ENCODE measurements at regions not wholly inside any gene's neighbourhood (a gene's known extent, or its start where the extent isn't known, plus 50 kb on each side); places are given as distances from the start of the nearest gene placed in this dataset.

DNA sequence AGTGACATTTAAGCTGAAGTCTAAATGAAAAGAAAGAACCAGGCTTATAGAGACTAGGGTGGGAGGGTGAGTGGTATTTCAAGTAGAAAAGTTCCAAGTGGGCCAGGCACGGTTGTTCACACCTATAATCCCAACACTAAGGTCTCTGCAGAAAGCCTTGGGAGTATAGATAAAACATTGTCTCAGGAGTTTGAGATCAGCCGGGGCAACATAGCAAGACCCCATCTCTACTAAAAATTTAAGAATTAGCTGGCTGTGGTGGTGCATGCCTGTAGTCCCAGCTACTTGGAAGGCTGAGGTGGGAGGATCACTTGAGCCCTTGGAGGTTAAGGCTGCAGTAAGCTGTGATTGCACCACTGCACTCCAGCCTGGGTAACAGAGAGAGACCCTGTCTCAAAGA, 143.4 kb upstream of the PKDCC start:
- 88 to 95% methylated on average over 2 of the region's 2 CpGs for WGBS, 2 donors
- Histone ChIP-seq H3K27me3 (no peaks in the 10 kb centered on the region), H3K9me3 (no peaks in the 10 kb centered on the region), H3K27ac (no peak overlapping the region), H3K4me3 (no peak overlapping the region), H3K36me3 (no peaks in the 10 kb centered on the region), H3K4me1 (peaks cover 0 to 2% (median 0%) of the 10 kb centered on the region in 3 donors)
- ATAC-seq (no peak), FAIRE-seq (no peak), DNase-seq (no peak)
- intact Hi-C loops (cut with DNase I): no loop called here
- TF ChIP-seq, protein P1, sequence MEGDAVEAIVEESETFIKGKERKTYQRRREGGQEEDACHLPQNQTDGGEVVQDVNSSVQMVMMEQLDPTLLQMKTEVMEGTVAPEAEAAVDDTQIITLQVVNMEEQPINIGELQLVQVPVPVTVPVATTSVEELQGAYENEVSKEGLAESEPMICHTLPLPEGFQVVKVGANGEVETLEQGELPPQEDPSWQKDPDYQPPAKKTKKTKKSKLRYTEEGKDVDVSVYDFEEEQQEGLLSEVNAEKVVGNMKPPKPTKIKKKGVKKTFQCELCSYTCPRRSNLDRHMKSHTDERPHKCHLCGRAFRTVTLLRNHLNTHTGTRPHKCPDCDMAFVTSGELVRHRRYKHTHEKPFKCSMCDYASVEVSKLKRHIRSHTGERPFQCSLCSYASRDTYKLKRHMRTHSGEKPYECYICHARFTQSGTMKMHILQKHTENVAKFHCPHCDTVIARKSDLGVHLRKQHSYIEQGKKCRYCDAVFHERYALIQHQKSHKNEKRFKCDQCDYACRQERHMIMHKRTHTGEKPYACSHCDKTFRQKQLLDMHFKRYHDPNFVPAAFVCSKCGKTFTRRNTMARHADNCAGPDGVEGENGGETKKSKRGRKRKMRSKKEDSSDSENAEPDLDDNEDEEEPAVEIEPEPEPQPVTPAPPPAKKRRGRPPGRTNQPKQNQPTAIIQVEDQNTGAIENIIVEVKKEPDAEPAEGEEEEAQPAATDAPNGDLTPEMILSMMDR (IDR thresholded peaks at IDR 0.05): no peak

DNA sequence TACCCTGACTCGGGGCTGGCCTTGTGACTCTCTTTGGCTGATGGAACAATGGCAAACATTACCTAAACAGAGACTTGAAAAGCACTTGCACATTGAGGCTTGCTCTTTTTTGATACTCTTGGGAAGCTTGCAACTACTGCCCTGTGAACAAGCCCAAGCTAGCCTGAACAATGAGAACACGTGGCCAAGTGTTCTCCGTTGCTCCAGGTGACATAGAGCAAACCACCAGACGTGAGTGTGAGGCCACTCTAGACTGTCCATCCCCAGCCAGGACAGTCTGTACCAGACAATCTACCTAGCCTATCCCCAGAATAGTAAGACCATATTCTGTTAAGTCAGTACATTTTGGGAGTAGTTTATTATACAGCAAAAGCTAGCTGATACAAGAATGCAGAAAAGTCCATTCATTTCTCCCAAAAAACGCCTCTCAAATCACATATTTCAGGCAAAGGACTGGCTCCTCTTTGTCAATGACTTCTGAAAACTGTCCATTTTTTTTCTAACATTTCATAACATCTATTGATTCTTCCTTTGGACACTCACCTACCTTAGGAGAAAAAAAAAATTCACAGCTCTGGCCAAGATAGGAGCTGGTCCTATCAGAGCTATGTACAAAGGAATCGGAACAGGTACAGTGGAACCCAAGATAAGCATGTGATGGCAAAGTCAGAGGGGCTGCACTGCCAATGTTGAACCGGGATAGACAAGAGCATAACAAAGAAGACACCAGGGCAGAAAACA, 142.1 kb upstream of the PKDCC start:
- Histone ChIP-seq H3K4me1 (no peaks in the 10 kb centered on the region), H3K27ac (no peak overlapping the region), H3K36me3 (no peaks in the 10 kb centered on the region), H3K9me3 (no peaks in the 10 kb centered on the region), H3K27me3 (no peaks in the 10 kb centered on the region), H3K4me3 (no peak overlapping the region)
- ATAC-seq (no peak), FAIRE-seq (no peak), DNase-seq (no peak)
- 52 to 62% methylated on average over 7 of the region's 7 CpGs for WGBS, 2 donors
- TF ChIP-seq, protein P1 (IDR thresholded peaks at IDR 0.05): no peak
- intact Hi-C loops (cut with DNase I): no loop called here

DNA sequence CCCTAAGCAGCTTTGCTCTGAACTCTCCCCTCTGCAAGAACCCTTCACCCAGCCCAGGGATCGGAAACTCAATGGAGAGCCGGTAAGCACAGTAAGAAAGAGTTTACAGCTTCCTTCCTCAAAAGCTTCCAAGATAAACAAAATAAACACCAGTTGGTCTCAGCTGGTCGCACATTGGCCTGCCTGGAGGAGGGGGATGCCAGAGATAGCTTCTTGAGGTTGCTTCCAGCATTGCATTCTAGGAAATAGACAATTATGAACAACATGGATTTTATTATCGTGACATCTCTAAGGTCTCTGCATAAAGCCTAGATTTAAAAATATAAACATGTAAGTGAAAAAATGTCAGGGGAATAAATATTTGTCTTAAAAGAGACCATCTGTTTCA, 141.5 kb upstream of the PKDCC start:
- H3K4me3 ChIP-seq: no peak overlapping the region
- intact Hi-C loops (cut with DNase I): no loop called here
- H3K4me1 ChIP-seq: no peaks in the 10 kb centered on the region
- ATAC-seq: no peak
- TF ChIP-seq, protein P1 (IDR thresholded peaks at IDR 0.05): no peak
- no peaks in the 10 kb centered on the region for H3K27me3 ChIP-seq
- H3K36me3 ChIP-seq: no peaks in the 10 kb centered on the region
- no peak overlapping the region for H3K27ac ChIP-seq
- FAIRE-seq: no peak
- WGBS, 2 donors: 52 to 55% methylated on average over 4 of the region's 4 CpGs
- H3K9me3 ChIP-seq: no peaks in the 10 kb centered on the region
- no peak for DNase-seq

DNA sequence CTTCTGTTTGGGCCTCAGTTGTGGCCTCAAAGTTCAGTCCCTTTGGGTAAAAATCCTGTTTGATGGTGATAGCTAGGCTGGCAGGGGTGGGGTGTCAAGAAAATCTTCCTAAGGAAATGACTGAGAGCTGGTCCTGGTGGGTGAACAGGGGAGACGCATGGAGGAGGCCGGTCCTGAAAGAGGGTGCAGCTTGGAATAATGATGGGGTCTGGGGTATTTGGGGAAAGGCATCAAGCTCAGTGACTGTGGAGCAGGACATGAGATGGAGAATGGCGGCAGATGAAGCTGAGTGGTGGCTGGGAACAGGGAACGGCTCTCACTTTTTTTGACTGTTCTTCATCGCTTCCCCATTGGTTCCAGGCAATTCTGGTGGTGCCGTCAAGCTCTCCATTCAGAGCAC, 140.7 kb upstream of the PKDCC start:
- TF ChIP-seq, protein P1 (IDR thresholded peaks at IDR 0.05): no peak
- no peak overlapping the region for H3K4me3 ChIP-seq
- peak overlapping the region in 1 of 4 donors; percentile 50 for H3K27ac ChIP-seq
- intact Hi-C loops (cut with DNase I): no loop called here
- H3K9me3 ChIP-seq: no peaks in the 10 kb centered on the region
- 89 to 90% methylated on average over 6 of the region's 6 CpGs for WGBS, 2 donors
- H3K36me3 ChIP-seq: no peaks in the 10 kb centered on the region
- no peak for ATAC-seq
- no peak for DNase-seq
- no peak for FAIRE-seq
- no peaks in the 10 kb centered on the region for H3K4me1 ChIP-seq
- H3K27me3 ChIP-seq: no peaks in the 10 kb centered on the region

DNA sequence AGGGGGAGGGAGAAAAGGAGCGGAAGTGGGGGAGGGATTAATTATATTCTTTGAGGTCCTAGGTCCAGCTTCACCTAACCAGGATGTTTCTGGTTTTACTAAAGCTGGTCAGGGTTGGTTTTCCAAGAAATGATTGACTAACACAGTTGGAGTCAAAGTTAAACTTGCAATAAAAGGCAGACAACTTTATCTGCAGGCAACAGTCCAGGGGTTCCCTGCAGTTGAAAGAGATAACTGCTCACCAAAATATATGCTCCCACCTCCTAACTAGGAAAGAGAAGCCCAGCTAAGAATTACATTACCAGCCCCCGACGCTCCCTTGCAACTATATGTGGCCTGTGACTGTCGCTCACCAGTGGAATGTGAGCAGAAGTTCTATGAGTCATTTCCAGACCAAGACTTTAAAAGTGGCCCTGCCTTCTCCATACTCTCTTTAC, 140.0 kb upstream of the PKDCC start:
- 51 to 53% methylated on average over 4 of the region's 4 CpGs for WGBS, 2 donors
- no peaks in the 10 kb centered on the region for H3K4me1 ChIP-seq
- H3K4me3 ChIP-seq: no peak overlapping the region
- intact Hi-C loops (cut with DNase I): no loop called here
- TF ChIP-seq, protein P1 (IDR thresholded peaks at IDR 0.05): no peak
- H3K27ac ChIP-seq: peak overlapping the region in 1 of 4 donors; percentile 50
- no peaks in the 10 kb centered on the region for H3K27me3 ChIP-seq
- no peaks in the 10 kb centered on the region for H3K36me3 ChIP-seq
- H3K9me3 ChIP-seq: no peaks in the 10 kb centered on the region
- ATAC-seq (peak; percentile 21 to 62 (median 47)), DNase-seq (no peak), FAIRE-seq (no peak)

All from pancreas (tissue), 10 donors.